Fibroblast of lung (primary cell): ENCODE measurements at regions not wholly inside any gene's neighbourhood (a gene's known extent, or its start where the extent isn't known, plus 50 kb on each side); places are given as distances from the start of the nearest gene placed in this dataset.

Source experiments
- DNase-seq, 2 donors: peaks; one replicate each; pipeline versions ENCODE4 v3.0.0 to v3.0.0-alpha.2; 2010; ENCODE audit warnings: low read depth in 2 of 2
- H2AFZ ChIP-seq: 2 replicates; pipeline ENCODE4 v1.5.1; 2012; ENCODE audit warnings: low read length, control low read depth, inconsistent platforms
- H3K27ac ChIP-seq: 2 replicates; pipeline ENCODE4 v1.5.1; 2011; ENCODE audit warnings: low read length, control low read depth; ENCODE audit not compliant: insufficient read depth
- H3K27me3 ChIP-seq: 2 replicates; pipeline ENCODE4 v1.5.1; 2011; ENCODE audit warnings: mild to moderate bottlenecking, low read length; ENCODE audit not compliant: control insufficient read depth, insufficient read depth
- H3K36me3 ChIP-seq: 2 replicates; pipeline ENCODE4 v1.5.1; 2011; ENCODE audit warnings: low read length; ENCODE audit not compliant: control insufficient read depth, insufficient read depth
- H3K4me1 ChIP-seq: 2 replicates; pipeline ENCODE4 v1.5.1; 2011; ENCODE audit warnings: low read length; ENCODE audit not compliant: control insufficient read depth, insufficient read depth; ENCODE audit errors: extremely low read depth
- H3K4me2 ChIP-seq: 2 replicates; pipeline ENCODE4 v1.5.1; 2011; ENCODE audit warnings: low read length, control low read depth; ENCODE audit not compliant: insufficient read depth; ENCODE audit errors: extremely low read depth
- H3K4me3 ChIP-seq, 4 experiments: fragments of 200-600 bp in 1 of 4; sonication (generic) in 1 of 4; replicated peaks in 1 of 4; 2 replicates each; pipeline ENCODE4 v1.5.1; 2011 to 2016; ENCODE audit warnings: low read length in 4 of 4, low read depth in 3 of 4, mild to moderate bottlenecking in 3 of 4, control low read depth in 2 of 4, inconsistent platforms in 1 of 4, mixed read lengths in 1 of 4; ENCODE audit not compliant: insufficient read depth in 1 of 4; ENCODE audit errors: control extremely low read depth in 1 of 4
- H3K79me2 ChIP-seq: 2 replicates; pipeline ENCODE4 v1.5.1; 2012; ENCODE audit warnings: mild to moderate bottlenecking, low read length, inconsistent platforms; ENCODE audit not compliant: control insufficient read depth, insufficient read depth
- H3K9ac ChIP-seq: 2 replicates; pipeline ENCODE4 v1.5.1; 2011; ENCODE audit warnings: mild to moderate bottlenecking, low read length, control low read depth; ENCODE audit not compliant: insufficient read depth
- H3K9me3 ChIP-seq: 2 replicates; pipeline ENCODE4 v1.5.1; 2012; ENCODE audit warnings: low read depth, low read length; ENCODE audit not compliant: control insufficient read depth, insufficient read depth
- H4K20me1 ChIP-seq: 2 replicates; pipeline ENCODE4 v1.5.1; 2011; ENCODE audit warnings: low read length; ENCODE audit not compliant: control insufficient read depth, insufficient read depth; ENCODE audit errors: extremely low read depth
- CTCF ChIP-seq, 2 donors: IDR thresholded peaks in 1 of 2; conservative IDR thresholded peaks in 1 of 2; 1 replicate in 1 of 2; 2 replicates in 1 of 2; pipeline ENCODE4 v1.5.1; 2011 to 2012; ENCODE audit warnings: low read length in 2 of 2, control low read depth in 1 of 2, inconsistent platforms in 1 of 2, low read depth in 1 of 2, mild to moderate bottlenecking in 1 of 2
- EZH2 ChIP-seq: IDR thresholded peaks from 2 replicates; pipeline ENCODE4 v1.5.1; 2012; ENCODE audit warnings: low read length, control low read depth, mild to moderate bottlenecking; ENCODE audit errors: missing control alignments

GRCh38 chr6:48835421-48835958, 627.6 kb downstream of the MMUT start:
- peak; percentile 3 to 62 for DNase-seq
- Histone ChIP-seq H3K9ac (no peak overlapping the region), H3K79me2 (no peaks in the 10 kb centered on the region), H3K4me2 (no peak overlapping the region), H3K36me3 (no peaks in the 10 kb centered on the region), H4K20me1 (no peaks in the 10 kb centered on the region), H3K4me1 (peaks cover 4% of the 10 kb centered on the region), H2AFZ (no peak overlapping the region), H3K27me3 (no peaks in the 10 kb centered on the region), H3K9me3 (no peaks in the 10 kb centered on the region), H3K27ac (no peak overlapping the region), H3K4me3 (no peak overlapping the region)
- TF ChIP-seq EZH2 (no peak), CTCF (conservative IDR thresholded peaks at IDR 0.05 in 1 of 2, IDR thresholded peaks at IDR 0.05 in 1 of 2; ENCODE audit: low read depth in 1 of 2, low read length in 2 of 2) (no peak)

GRCh38 chr6:48834706-48835105, 628.3 kb downstream of the MMUT start:
- H4K20me1 ChIP-seq, result no peaks in the 10 kb centered on the region
- H2AFZ ChIP-seq, result no peak overlapping the region
- no peaks in the 10 kb centered on the region for H3K36me3 ChIP-seq
- TF ChIP-seq EZH2, result no peak
- TF ChIP-seq CTCF (conservative IDR thresholded peaks at IDR 0.05 in 1 of 2, IDR thresholded peaks at IDR 0.05 in 1 of 2; ENCODE audit: low read depth in 1 of 2, low read length in 2 of 2), result no peak
- H3K4me1 ChIP-seq, result peaks cover 4% of the 10 kb centered on the region
- DNase-seq, result peak; percentile 6 to 53
- no peak overlapping the region for H3K9ac ChIP-seq
- H3K27ac ChIP-seq, result no peak overlapping the region
- no peak overlapping the region for H3K4me3 ChIP-seq
- no peak overlapping the region for H3K4me2 ChIP-seq
- H3K9me3 ChIP-seq, result no peaks in the 10 kb centered on the region
- no peaks in the 10 kb centered on the region for H3K27me3 ChIP-seq
- no peaks in the 10 kb centered on the region for H3K79me2 ChIP-seq

- H3K36me3 ChIP-seq, result no peaks in the 10 kb centered on the region
- no peak overlapping the region for H3K4me3 ChIP-seq
- no peak overlapping the region for H3K4me2 ChIP-seq
- no peak for TF ChIP-seq CTCF (conservative IDR thresholded peaks at IDR 0.05 in 1 of 2, IDR thresholded peaks at IDR 0.05 in 1 of 2; ENCODE audit: low read depth in 1 of 2, low read length in 2 of 2)
- TF ChIP-seq EZH2, result no peak
- H3K9me3 ChIP-seq, result no peaks in the 10 kb centered on the region
- DNase-seq, result no peak
- H3K79me2 ChIP-seq, result no peaks in the 10 kb centered on the region
- H2AFZ ChIP-seq, result no peak overlapping the region
- H4K20me1 ChIP-seq, result no peaks in the 10 kb centered on the region
- H3K4me1 ChIP-seq, result peaks cover 4% of the 10 kb centered on the region
- no peaks in the 10 kb centered on the region for H3K27me3 ChIP-seq
- H3K27ac ChIP-seq, result no peak overlapping the region
- no peak overlapping the region for H3K9ac ChIP-seq
Observed at GRCh38 chr6:48833916-48834315, 629.1 kb downstream of the MMUT start.
